Tibial nerve (tissue), 4 donors: ENCODE measurements at regions not wholly inside any gene's neighbourhood (a gene's known extent, or its start where the extent isn't known, plus 50 kb on each side); places are given as distances from the start of the nearest gene placed in this dataset.

Source experiments
- CTCF ChIP-seq, 5 experiments: fragments of 200-600 bp in 3 of 5; fragments of 450-650 bp in 2 of 5; sonication (generic) in 3 of 5; IDR thresholded peaks; one replicate each; pipeline ENCODE4 v1.5.1; 2016 to 2019; ENCODE audit warnings: antibody characterized with exemption in 5 of 5, mild to moderate bottlenecking in 3 of 5, moderate library complexity in 2 of 5
- EP300 ChIP-seq, 2 donors: sonication (generic); formaldehyde crosslinking; IDR thresholded peaks; one replicate each; pipeline ENCODE4 v1.6.1; 2017; ENCODE audit warnings: antibody characterized with exemption in 2 of 2, mild to moderate bottlenecking in 1 of 2
- POLR2A ChIP-seq, 2 donors: fragments of 450-650 bp; IDR thresholded peaks; one replicate each; pipeline ENCODE4 v1.6.1; 2017; ENCODE audit warnings: antibody characterized with exemption in 2 of 2, mild to moderate bottlenecking in 2 of 2, moderate library complexity in 2 of 2

GRCh38 chr1:238823416-238823815, 563.0 kb upstream of the CHRM3 start:
- TF ChIP-seq CTCF (IDR thresholded peaks at IDR 0.05) (no peak), EP300 (IDR thresholded peaks at IDR 0.05) (no peak), POLR2A (IDR thresholded peaks at IDR 0.05) (no peak)
